ENCODE measurements at regions not wholly inside any gene's neighbourhood (a gene's known extent, or its start where the extent isn't known, plus 50 kb on each side); places are given as distances from the start of the nearest gene placed in this dataset.
"Not testable (repeated sequence)": the region's sequence is repeated elsewhere in the genome, so short reads cannot be mapped to it uniquely, and the experiment has no call there.

DNA sequence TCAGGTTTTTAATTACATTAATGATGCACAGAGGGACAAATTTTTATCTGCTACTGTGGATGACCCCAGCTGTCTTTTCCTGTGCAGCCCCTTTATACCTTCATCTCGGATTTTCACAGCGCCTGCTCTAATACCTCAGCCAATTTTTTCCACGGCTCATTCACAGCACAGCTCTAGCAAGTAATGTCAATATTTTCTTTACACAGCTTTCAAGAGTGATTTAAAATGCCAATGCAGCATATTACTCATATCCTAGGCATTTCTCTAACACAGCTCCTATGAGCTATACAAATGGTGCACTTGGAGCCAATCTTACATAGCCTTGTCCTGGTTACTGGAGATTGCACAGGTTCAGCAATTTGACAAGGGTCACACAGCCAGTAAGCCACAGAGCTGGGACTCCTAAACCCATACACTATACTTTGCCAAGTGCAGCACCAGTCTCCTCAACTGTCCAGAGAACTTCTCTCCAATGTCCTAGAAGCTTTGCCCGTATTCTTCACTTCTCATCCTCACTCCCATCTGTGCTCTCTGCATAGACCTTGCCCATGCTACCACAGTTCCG is 661.8 kb downstream of the DTWD2 start:
- TF ChIP-seq TARDBP (IDR thresholded peaks at IDR 0.05) (no peak), LEF1 (IDR thresholded peaks at IDR 0.05; ENCODE audit: borderline replicate concordance) (no peak), L3MBTL2 (conservative IDR thresholded peaks at IDR 0.05) (no peak), ELF4 (IDR thresholded peaks at IDR 0.05) (no peak), ZNF384 (IDR thresholded peaks at IDR 0.05) (no peak), FOXK2 (IDR thresholded peaks at IDR 0.05) (no peak)
- ChIA-PET POLR2A (no interaction called here), CTCF (no interaction called here)
- no peak for DNase-seq (ENCODE audit: extremely low spot score)

DNA sequence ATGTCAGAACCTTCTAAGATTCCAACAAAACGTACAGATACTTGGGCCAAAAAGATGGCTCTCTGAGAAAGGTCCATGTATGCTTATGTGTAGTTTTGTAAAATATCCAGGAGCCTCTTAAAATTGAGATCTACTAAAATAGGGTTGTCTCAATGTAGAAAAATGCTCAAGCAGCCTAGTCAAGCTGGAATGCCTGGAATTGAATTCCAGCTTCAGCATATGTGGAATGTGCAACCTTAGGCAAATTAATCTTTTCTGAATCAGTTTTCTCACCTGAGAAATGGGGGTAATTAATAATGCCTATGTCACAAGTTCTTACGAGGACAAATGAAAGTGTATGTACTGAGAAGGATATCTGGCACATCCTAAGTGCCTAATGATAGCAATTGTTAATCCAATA is 662.4 kb downstream of the DTWD2 start:
- POLR2A ChIA-PET, result no interaction called here
- CTCF ChIA-PET, result no interaction called here
- DNase-seq (ENCODE audit: extremely low spot score), result no peak
- TF ChIP-seq FOXK2 (IDR thresholded peaks at IDR 0.05) (no peak), FOXM1 (IDR thresholded peaks at IDR 0.05; ENCODE audit: borderline replicate concordance) (no peak), ZNF384 (IDR thresholded peaks at IDR 0.05) (no peak), ELF4 (IDR thresholded peaks at IDR 0.05) (no peak), SP1 (IDR thresholded peaks at IDR 0.05) (no peak), L3MBTL2 (conservative IDR thresholded peaks at IDR 0.05) (no peak), LEF1 (IDR thresholded peaks at IDR 0.05; ENCODE audit: borderline replicate concordance) (no peak), FOXA1 (IDR thresholded peaks at IDR 0.05) (no peak), CTBP1 (IDR thresholded peaks at IDR 0.05; ENCODE audit: borderline replicate concordance) (no peak), HDGF (IDR thresholded peaks at IDR 0.05; ENCODE audit: borderline replicate concordance) (no peak), ARNT (IDR thresholded peaks at IDR 0.05) (no peak), SUZ12 (IDR thresholded peaks at IDR 0.05) (no peak), BHLHE40 (IDR thresholded peaks at IDR 0.05; ENCODE audit: borderline replicate concordance) (no peak), TARDBP (IDR thresholded peaks at IDR 0.05) (no peak), NFRKB (IDR thresholded peaks at IDR 0.05) (no peak)
- TF ChIP-seq, protein P1, sequence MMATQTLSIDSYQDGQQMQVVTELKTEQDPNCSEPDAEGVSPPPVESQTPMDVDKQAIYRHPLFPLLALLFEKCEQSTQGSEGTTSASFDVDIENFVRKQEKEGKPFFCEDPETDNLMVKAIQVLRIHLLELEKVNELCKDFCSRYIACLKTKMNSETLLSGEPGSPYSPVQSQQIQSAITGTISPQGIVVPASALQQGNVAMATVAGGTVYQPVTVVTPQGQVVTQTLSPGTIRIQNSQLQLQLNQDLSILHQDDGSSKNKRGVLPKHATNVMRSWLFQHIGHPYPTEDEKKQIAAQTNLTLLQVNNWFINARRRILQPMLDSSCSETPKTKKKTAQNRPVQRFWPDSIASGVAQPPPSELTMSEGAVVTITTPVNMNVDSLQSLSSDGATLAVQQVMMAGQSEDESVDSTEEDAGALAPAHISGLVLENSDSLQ (IDR thresholded peaks at IDR 0.05), result no peak

DNA sequence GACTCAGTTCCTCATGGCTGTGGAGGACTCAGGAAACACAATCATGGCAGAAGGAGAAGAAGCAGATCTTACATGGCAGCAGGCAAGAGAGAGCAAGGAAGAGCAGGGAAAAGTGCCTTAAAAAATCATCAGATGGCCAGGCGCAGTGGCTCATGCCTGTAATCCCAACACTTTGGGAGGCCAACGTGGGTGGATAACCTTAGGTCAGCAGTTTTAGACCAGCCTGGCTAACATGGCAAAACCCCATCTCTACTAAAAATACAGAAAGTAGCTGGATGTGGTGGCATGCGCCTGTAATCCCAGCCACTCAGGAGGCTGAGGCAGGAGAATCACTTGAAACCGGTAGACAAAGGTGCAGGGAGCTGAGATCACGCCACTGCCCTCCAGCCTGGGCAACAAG is 664.6 kb downstream of the DTWD2 start:
- CTCF ChIA-PET; POLR2A ChIA-PET; DNase-seq (ENCODE audit: extremely low spot score): not testable (repeated sequence)

DNA sequence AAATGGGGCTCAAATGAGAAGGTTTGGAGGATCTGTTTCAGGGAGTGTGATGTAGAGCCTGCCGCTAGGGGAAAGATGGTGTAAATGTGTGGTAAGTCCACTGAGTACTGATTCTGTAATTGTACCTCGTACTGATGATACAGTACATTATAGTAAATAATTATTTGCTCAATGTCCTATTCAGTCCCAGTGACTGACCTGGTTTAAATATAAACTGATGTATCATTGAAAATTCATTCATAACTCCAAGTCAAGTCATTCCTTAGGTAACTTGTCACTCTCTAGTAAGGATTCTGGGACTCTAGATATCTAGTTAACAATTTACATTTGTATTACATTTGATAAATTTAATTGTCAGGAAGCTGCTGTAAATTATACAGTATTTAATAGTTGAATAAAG is 667.3 kb downstream of the DTWD2 start:
- DNase-seq (ENCODE audit: extremely low spot score), result no peak
- TF ChIP-seq FOXA1 (IDR thresholded peaks at IDR 0.05), result no peak
- TF ChIP-seq ELF4 (IDR thresholded peaks at IDR 0.05), result no peak
- TF ChIP-seq L3MBTL2 (conservative IDR thresholded peaks at IDR 0.05), result no peak
- TF ChIP-seq FOXM1 (IDR thresholded peaks at IDR 0.05; ENCODE audit: borderline replicate concordance), result no peak
- no peak for TF ChIP-seq BHLHE40 (IDR thresholded peaks at IDR 0.05; ENCODE audit: borderline replicate concordance)
- CTCF ChIA-PET, result no interaction called here
- POLR2A ChIA-PET, result no interaction called here

DNA sequence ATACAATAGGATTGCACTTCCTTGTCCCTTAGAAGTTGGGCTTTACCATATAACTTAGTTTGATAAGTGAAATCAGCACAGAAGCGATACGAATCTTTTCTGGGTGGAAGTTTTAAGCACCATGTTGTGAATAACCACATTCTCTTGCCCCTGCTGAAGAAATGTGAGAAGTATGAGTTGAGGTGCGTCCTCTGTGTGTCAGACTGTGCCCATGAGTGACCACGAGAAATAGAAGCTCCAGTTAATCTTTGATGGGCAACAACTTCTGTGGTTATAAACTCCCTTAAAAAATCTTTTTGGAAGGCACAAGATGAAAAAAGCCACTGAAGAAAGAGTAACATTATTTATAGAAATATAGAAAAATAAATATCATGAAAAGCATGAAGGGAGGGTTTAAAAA is 668.2 kb downstream of the DTWD2 start:
- CTCF ChIA-PET, result no interaction called here
- TF ChIP-seq NFRKB (IDR thresholded peaks at IDR 0.05), result no peak
- TF ChIP-seq SUZ12 (IDR thresholded peaks at IDR 0.05), result no peak
- TF ChIP-seq FOXK2 (IDR thresholded peaks at IDR 0.05), result no peak
- no peak for TF ChIP-seq CTBP1 (IDR thresholded peaks at IDR 0.05; ENCODE audit: borderline replicate concordance)
- no peak for TF ChIP-seq ELF4 (IDR thresholded peaks at IDR 0.05)
- TF ChIP-seq FOXM1 (IDR thresholded peaks at IDR 0.05; ENCODE audit: borderline replicate concordance), result no peak
- TF ChIP-seq, protein P1 (IDR thresholded peaks at IDR 0.05), result no peak
- no peak for TF ChIP-seq HDGF (IDR thresholded peaks at IDR 0.05; ENCODE audit: borderline replicate concordance)
- TF ChIP-seq ARNT (IDR thresholded peaks at IDR 0.05), result no peak
- TF ChIP-seq TARDBP (IDR thresholded peaks at IDR 0.05), result no peak
- TF ChIP-seq FOXA1 (IDR thresholded peaks at IDR 0.05), result no peak
- no peak for TF ChIP-seq LEF1 (IDR thresholded peaks at IDR 0.05; ENCODE audit: borderline replicate concordance)
- TF ChIP-seq L3MBTL2 (conservative IDR thresholded peaks at IDR 0.05), result no peak
- no peak for TF ChIP-seq SP1 (IDR thresholded peaks at IDR 0.05)
- no peak for TF ChIP-seq ZNF384 (IDR thresholded peaks at IDR 0.05)
- TF ChIP-seq BHLHE40 (IDR thresholded peaks at IDR 0.05; ENCODE audit: borderline replicate concordance), result no peak
- DNase-seq (ENCODE audit: extremely low spot score), result no peak
- POLR2A ChIA-PET, result no interaction called here

DNA sequence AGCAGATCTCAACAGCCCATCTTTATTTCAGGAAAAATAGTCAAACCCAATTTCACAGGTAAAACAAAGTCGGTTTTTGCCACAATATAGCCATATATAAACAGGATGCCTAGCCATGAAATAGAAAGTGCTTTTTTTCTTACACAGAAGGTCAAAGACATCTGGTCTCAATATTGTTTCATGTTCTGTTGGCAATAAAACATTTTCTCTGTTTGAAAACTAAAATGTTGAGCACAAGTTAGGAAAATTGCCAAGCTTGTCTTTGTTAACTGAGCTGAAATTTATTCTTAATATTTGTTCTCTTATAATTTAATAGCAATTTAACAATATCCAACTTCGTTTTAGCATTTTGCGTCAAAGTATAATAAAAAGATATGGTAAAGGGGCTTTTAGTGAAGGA is 673.4 kb downstream of the DTWD2 start:
- POLR2A ChIA-PET, result no interaction called here

More for the DNA sequence above, 673.4 kb downstream of the DTWD2 start:
- DNase-seq (ENCODE audit: extremely low spot score), result no peak
- CTCF ChIA-PET, result no interaction called here
- TF ChIP-seq, protein P1 (IDR thresholded peaks at IDR 0.05), result no peak
- TF ChIP-seq CTBP1 (IDR thresholded peaks at IDR 0.05; ENCODE audit: borderline replicate concordance), result no peak
- no peak for TF ChIP-seq FOXM1 (IDR thresholded peaks at IDR 0.05; ENCODE audit: borderline replicate concordance)
- TF ChIP-seq L3MBTL2 (conservative IDR thresholded peaks at IDR 0.05), result no peak
- TF ChIP-seq BHLHE40 (IDR thresholded peaks at IDR 0.05; ENCODE audit: borderline replicate concordance), result no peak
- no peak for TF ChIP-seq NFRKB (IDR thresholded peaks at IDR 0.05)
- TF ChIP-seq ELF4 (IDR thresholded peaks at IDR 0.05), result no peak
- no peak for TF ChIP-seq LEF1 (IDR thresholded peaks at IDR 0.05; ENCODE audit: borderline replicate concordance)
- TF ChIP-seq SUZ12 (IDR thresholded peaks at IDR 0.05), result no peak
- TF ChIP-seq FOXK2 (IDR thresholded peaks at IDR 0.05), result no peak
- TF ChIP-seq TARDBP (IDR thresholded peaks at IDR 0.05), result no peak

Measured in HEK293T (cell line).